GM12878 (cell line): ENCODE measurements at regions not wholly inside any gene's neighbourhood (a gene's known extent, or its start where the extent isn't known, plus 50 kb on each side); places are given as distances from the start of the nearest gene placed in this dataset.

Experiments used
- ATAC-seq: fragments of 200-7000 bp; cut with Tn5 transposase; 3 replicates; pipeline ENCODE4 v1.9.1; 2020; ENCODE audit warnings: mild to moderate bottlenecking, moderate library complexity
- BruUV-seq: library from RNA; stranded (reverse); fragments of 400-500 nt; replicated peaks from 2 replicates; lab custom pipeline; 2021; lab: Mats Ljungman, UMichigan
- CTCF ChIA-PET: fragments of 300-600 bp; sonication (Branson Sonifier 250); formaldehyde crosslinking; extraction: SDS; loops from one replicate; lab custom pipeline; 2021; ENCODE audit warnings: inconsistent platforms; lab: Yijun Ruan, JAX
- POLR2A ChIA-PET: fragments of 350-600 bp; formaldehyde crosslinking; extraction: SDS; loops from one replicate; lab custom pipeline; 2021; ENCODE audit warnings: inconsistent platforms; lab: Charles Lee
- RAD21 ChIA-PET: fragments of 300-600 bp; sonication (Branson Sonifier 250); formaldehyde crosslinking; loops from one replicate; lab custom pipeline; 2023; ENCODE audit warnings: antibody characterized with exemption; ENCODE audit not compliant: unreplicated experiment; lab: Charles Lee
- SMC1A ChIA-PET: fragments of 300-600 bp; sonication (Branson Sonifier 250); formaldehyde crosslinking; loops from one replicate; lab custom pipeline; 2023; ENCODE audit not compliant: unreplicated experiment, uncharacterized antibody; lab: Charles Lee
- DNase-seq: peaks from one replicate; pipeline ENCODE4 v3.0.0-alpha.2; 2011; ENCODE audit warnings: low read depth, low spot score
- FAIRE-seq: peaks from 3 replicates; lab custom pipeline; 2011; peaks lifted over from hg19 to GRCh38; lab: Jason Lieb, UNC
- H2AFZ ChIP-seq: 2 replicates; pipeline ENCODE4 v1.6.0; 2011; ENCODE audit warnings: low read depth, low read length, control low read depth; ENCODE audit not compliant: control insufficient read depth
- H3K27ac ChIP-seq: 2 replicates; pipeline ENCODE4 v1.5.1; 2011; ENCODE audit warnings: control low read depth; ENCODE audit not compliant: control insufficient read depth, insufficient read depth
- H3K27me3 ChIP-seq, 2 experiments: replicated peaks in 1 of 2; 2 replicates each; pipeline versions ENCODE4 v1.6.0 to v1.6.1; 2011; ENCODE audit warnings: low read length in 1 of 2; ENCODE audit not compliant: control insufficient read depth in 2 of 2, insufficient read depth in 2 of 2
- H3K36me3 ChIP-seq, 2 experiments: 2 replicates each; pipeline ENCODE4 v1.5.1; 2011; ENCODE audit warnings: low read length in 1 of 2; ENCODE audit not compliant: control insufficient read depth in 2 of 2, insufficient read depth in 2 of 2
- H3K4me1 ChIP-seq: 2 replicates; pipeline ENCODE4 v1.6.1; 2011; ENCODE audit warnings: mild to moderate bottlenecking, low read length, moderate library complexity, mixed read lengths; ENCODE audit not compliant: control insufficient read depth, insufficient read depth
- H3K4me2 ChIP-seq: 2 replicates; pipeline ENCODE4 v1.6.0; 2011; ENCODE audit warnings: control low read depth; ENCODE audit not compliant: control insufficient read depth, insufficient read depth
- H3K4me3 ChIP-seq: fragments of 200-600 bp; sonication (generic); 2 replicates; pipeline ENCODE4 v1.5.1; 2016
- H3K79me2 ChIP-seq: 2 replicates; pipeline ENCODE4 v1.6.0; 2011; ENCODE audit warnings: low read length; ENCODE audit not compliant: control insufficient read depth, insufficient read depth
- H3K9ac ChIP-seq: 2 replicates; pipeline ENCODE4 v1.8.0; 2011; ENCODE audit warnings: low read length, control low read depth, mixed read lengths; ENCODE audit not compliant: control insufficient read depth, insufficient read depth
- H3K9me3 ChIP-seq: replicated peaks from 3 replicates; pipeline ENCODE4 v1.5.1; 2011; ENCODE audit warnings: mild to moderate bottlenecking, low read length; ENCODE audit not compliant: control insufficient read depth, insufficient read depth
- H4K20me1 ChIP-seq: 2 replicates; pipeline ENCODE4 v1.6.0; 2011; ENCODE audit not compliant: control insufficient read depth, insufficient read depth
- ASH2L ChIP-seq: fragments of 300-600, 200-600 bp; sonication (generic); IDR thresholded peaks from 2 replicates; pipeline ENCODE4 v1.6.1; 2017; ENCODE audit warnings: low read depth, mild to moderate bottlenecking, borderline replicate concordance
- EGR1 ChIP-seq, 2 experiments: IDR thresholded peaks; 1 replicate in 1 of 2; 2 replicates in 1 of 2; pipeline ENCODE4 v1.6.1; 2011 to 2012; ENCODE audit warnings: low read depth in 2 of 2, low read length in 2 of 2, borderline replicate concordance in 1 of 2, mild to moderate bottlenecking in 1 of 2, moderate library complexity in 1 of 2
- HDGF ChIP-seq: fragments of 450-650 bp; IDR thresholded peaks from 2 replicates; pipeline ENCODE4 v1.6.1; 2016; ENCODE audit warnings: antibody characterized with exemption
- IKZF2 ChIP-seq, 2 experiments: fragments of 450-650 bp; IDR thresholded peaks; 2 replicates each; pipeline ENCODE4 v1.6.1; 2017; ENCODE audit warnings: mild to moderate bottlenecking in 2 of 2, moderate library complexity in 2 of 2
- NFIC ChIP-seq: IDR thresholded peaks from 2 replicates; pipeline ENCODE4 v1.6.1; 2012; ENCODE audit warnings: low read depth, mild to moderate bottlenecking, inconsistent platforms, low read length, moderate library complexity
- NFYA ChIP-seq: IDR thresholded peaks from 2 replicates; pipeline ENCODE4 v1.6.1; 2011; ENCODE audit warnings: low read depth, mild to moderate bottlenecking, low read length, improper control_type of control experiment, borderline replicate concordance
- NR2F1 ChIP-seq: fragments of 450-650 bp; conservative IDR thresholded peaks from 2 replicates; pipeline ENCODE4 v1.6.1; 2017; ENCODE audit warnings: mild to moderate bottlenecking
- PAX8 ChIP-seq: fragments of 450-650 bp; IDR thresholded peaks from 2 replicates; pipeline ENCODE4 v1.6.1; 2017; ENCODE audit warnings: mild to moderate bottlenecking, moderate library complexity
- POLR2A ChIP-seq: IDR thresholded peaks from 2 replicates; pipeline ENCODE4 v1.6.1; 2011; ENCODE audit warnings: low read depth, mild to moderate bottlenecking, low read length
- RAD51 ChIP-seq: fragments of 450-650 bp; IDR thresholded peaks from 2 replicates; pipeline ENCODE4 v1.6.1; 2016; ENCODE audit warnings: moderate library complexity, mild to moderate bottlenecking, inconsistent platforms
- SUPT20H ChIP-seq: IDR thresholded peaks from 2 replicates; pipeline ENCODE4 v1.6.1; 2011; ENCODE audit warnings: low read depth, mild to moderate bottlenecking, low read length, moderate library complexity, borderline replicate concordance; ENCODE audit not compliant: control insufficient read depth
- TBL1XR1 ChIP-seq: IDR thresholded peaks from 2 replicates; pipeline ENCODE4 v1.6.1; 2012; ENCODE audit warnings: low read depth, low read length, improper control_type of control experiment
- WGBS: methylation state at CpG from one replicate; pipeline ENCODE4 v1.1.6; 2016; ENCODE audit warnings: low lambda C conversion rate; ENCODE audit not compliant: insufficient replicate concordance, insufficient coverage; ENCODE audit errors: missing lambda C conversion rate; 5-methylcytosine and 5-hydroxymethylcytosine counted together
- in situ Hi-C: fragments of 300-500 bp; cut with MboI; formaldehyde crosslinking; loops from 9 replicates; pipeline ENCODE4 v1.14.3; 2018; ENCODE audit warnings: mixed read lengths
- intact Hi-C: fragments of 100-400 bp; cut with micrococcal nuclease; formaldehyde crosslinking; loops from one replicate; pipeline ENCODE4 v1.14.2; 2022; ENCODE audit not compliant: unreplicated experiment
- TF ChIP-seq, protein P1 (sequence below): IDR thresholded peaks from 2 replicates; pipeline ENCODE4 v1.6.1; 2011; ENCODE audit warnings: borderline replicate concordance, low read depth, mild to moderate bottlenecking, moderate library complexity, low read length; ENCODE audit not compliant: insufficient read depth, poor library complexity, severe bottlenecking
- TF ChIP-seq, protein P2 (sequence below): IDR thresholded peaks from 2 replicates; pipeline ENCODE4 v1.6.1; 2011; ENCODE audit warnings: borderline replicate concordance, low read depth, mild to moderate bottlenecking, moderate library complexity, mixed read lengths, low read length; ENCODE audit not compliant: insufficient read depth; ENCODE audit errors: extremely low read length
- TF ChIP-seq, protein P3 (sequence below): fragments of 450-650 bp; IDR thresholded peaks from 2 replicates; pipeline ENCODE4 v1.6.1; 2017; ENCODE audit warnings: low read depth, mild to moderate bottlenecking, moderate library complexity
- TF ChIP-seq, protein P4 (sequence below): fragments of 150-350 bp; IDR thresholded peaks from 2 replicates; pipeline ENCODE4 v1.6.1; 2014; ENCODE audit warnings: mild to moderate bottlenecking, low read depth, low read length

DNA sequence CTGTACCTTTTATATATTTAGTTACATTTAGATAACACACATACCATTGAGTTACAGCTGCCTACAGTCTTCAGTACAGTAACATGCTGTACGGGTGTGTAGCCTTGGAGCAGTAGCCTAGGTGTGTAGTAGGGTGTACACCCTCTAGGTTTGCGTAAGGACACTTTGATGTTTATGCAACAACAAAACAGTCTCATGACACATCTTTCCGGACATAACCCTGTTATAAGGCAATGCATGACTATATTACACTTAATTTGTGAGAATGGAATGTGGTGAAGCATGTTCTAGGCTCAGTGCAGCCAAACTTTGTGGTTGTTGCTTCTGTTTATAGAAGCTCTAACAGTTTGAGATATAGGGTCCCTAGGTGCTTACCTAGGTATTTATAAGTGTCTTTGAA is 65.4 kb downstream of the SPRY1 start (continued):
- TF ChIP-seq, protein P1, sequence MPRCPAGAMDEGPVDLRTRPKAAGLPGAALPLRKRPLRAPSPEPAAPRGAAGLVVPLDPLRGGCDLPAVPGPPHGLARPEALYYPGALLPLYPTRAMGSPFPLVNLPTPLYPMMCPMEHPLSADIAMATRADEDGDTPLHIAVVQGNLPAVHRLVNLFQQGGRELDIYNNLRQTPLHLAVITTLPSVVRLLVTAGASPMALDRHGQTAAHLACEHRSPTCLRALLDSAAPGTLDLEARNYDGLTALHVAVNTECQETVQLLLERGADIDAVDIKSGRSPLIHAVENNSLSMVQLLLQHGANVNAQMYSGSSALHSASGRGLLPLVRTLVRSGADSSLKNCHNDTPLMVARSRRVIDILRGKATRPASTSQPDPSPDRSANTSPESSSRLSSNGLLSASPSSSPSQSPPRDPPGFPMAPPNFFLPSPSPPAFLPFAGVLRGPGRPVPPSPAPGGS, result no peak
- no peak for TF ChIP-seq HDGF
- TF ChIP-seq SUPT20H, result no peak
- TF ChIP-seq, protein P2, sequence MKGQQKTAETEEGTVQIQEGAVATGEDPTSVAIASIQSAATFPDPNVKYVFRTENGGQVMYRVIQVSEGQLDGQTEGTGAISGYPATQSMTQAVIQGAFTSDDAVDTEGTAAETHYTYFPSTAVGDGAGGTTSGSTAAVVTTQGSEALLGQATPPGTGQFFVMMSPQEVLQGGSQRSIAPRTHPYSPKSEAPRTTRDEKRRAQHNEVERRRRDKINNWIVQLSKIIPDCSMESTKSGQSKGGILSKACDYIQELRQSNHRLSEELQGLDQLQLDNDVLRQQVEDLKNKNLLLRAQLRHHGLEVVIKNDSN, result no peak

DNA sequence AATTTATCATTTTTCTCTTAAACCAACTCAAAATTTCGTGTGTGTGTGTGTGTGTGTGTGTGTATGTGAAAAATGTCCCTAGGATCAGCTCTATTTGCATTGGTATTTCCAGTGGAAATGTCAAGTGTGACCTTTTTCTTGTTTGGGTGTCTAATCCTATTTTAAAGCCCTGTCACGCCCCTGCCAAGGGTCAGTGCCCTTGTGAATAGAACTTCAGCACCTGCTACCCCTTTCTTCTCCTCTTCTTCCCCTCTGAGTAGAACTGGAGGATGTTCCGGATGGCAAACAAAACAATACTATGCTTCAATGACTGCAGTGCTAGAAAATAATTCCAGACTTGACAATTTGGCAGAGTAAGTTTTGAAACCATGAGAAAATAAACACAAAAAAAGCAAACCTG is 67.3 kb downstream of the SPRY1 start:
- no peaks in the 10 kb centered on the region for H4K20me1 ChIP-seq
- POLR2A ChIA-PET, result no interaction called here
- H3K36me3 ChIP-seq, result no peaks in the 10 kb centered on the region
- no peaks in the 10 kb centered on the region for H3K9me3 ChIP-seq
- no peaks in the 10 kb centered on the region for H3K4me1 ChIP-seq
- H3K9ac ChIP-seq, result no peak overlapping the region
- FAIRE-seq (no peak), DNase-seq (no peak), ATAC-seq (no peak)
- no peak for TF ChIP-seq IKZF2 (IDR thresholded peaks at IDR 0.05)
- no peak for TF ChIP-seq PAX8
- no peak for TF ChIP-seq TBL1XR1
- TF ChIP-seq POLR2A, result no peak
- TF ChIP-seq NFIC, result no peak
- TF ChIP-seq, protein P3, sequence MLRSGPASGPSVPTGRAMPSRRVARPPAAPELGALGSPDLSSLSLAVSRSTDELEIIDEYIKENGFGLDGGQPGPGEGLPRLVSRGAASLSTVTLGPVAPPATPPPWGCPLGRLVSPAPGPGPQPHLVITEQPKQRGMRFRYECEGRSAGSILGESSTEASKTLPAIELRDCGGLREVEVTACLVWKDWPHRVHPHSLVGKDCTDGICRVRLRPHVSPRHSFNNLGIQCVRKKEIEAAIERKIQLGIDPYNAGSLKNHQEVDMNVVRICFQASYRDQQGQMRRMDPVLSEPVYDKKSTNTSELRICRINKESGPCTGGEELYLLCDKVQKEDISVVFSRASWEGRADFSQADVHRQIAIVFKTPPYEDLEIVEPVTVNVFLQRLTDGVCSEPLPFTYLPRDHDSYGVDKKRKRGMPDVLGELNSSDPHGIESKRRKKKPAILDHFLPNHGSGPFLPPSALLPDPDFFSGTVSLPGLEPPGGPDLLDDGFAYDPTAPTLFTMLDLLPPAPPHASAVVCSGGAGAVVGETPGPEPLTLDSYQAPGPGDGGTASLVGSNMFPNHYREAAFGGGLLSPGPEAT, result no peak
- TF ChIP-seq ASH2L, result no peak
- TF ChIP-seq, protein P1, result no peak
- no peak for TF ChIP-seq NFYA
- no peak for TF ChIP-seq EGR1 (IDR thresholded peaks at IDR 0.05; ENCODE audit: borderline replicate concordance in 1 of 2, low read depth in 2 of 2, low read length in 2 of 2)
- no peak for TF ChIP-seq RAD51
- TF ChIP-seq, protein P4, sequence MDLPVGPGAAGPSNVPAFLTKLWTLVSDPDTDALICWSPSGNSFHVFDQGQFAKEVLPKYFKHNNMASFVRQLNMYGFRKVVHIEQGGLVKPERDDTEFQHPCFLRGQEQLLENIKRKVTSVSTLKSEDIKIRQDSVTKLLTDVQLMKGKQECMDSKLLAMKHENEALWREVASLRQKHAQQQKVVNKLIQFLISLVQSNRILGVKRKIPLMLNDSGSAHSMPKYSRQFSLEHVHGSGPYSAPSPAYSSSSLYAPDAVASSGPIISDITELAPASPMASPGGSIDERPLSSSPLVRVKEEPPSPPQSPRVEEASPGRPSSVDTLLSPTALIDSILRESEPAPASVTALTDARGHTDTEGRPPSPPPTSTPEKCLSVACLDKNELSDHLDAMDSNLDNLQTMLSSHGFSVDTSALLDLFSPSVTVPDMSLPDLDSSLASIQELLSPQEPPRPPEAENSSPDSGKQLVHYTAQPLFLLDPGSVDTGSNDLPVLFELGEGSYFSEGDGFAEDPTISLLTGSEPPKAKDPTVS, result no peak
- no peak for TF ChIP-seq NR2F1
- peaks cover 0 to 2% of the 10 kb centered on the region in 2 experiments; a peak in 2 of 4 replicates for H3K27me3 ChIP-seq
- CTCF ChIA-PET, result interaction anchor here (1.0 kb wide), 1 partner anchor 100 kb away, joined by 3 read pairs; no protein-coding TSS in a partner anchor
- in situ Hi-C loops (no loop called here), intact Hi-C loops (no loop called here)
- SMC1A ChIA-PET, result interaction anchor here (1.2 to 1.9 kb wide), 4 partner anchors 9 to 65 kb away, joined by 3 to 6 read pairs (median 4); no protein-coding TSS in a partner anchor
- no peaks in the 10 kb centered on the region for H3K79me2 ChIP-seq
- no peak overlapping the region for H3K4me2 ChIP-seq
- no TSS peak for BruUV-seq
- H3K4me3 ChIP-seq, result no peak overlapping the region
- H3K27ac ChIP-seq, result no peak overlapping the region
- WGBS, result 0% methylated on average over 3 of the region's 3 CpGs
- no peak overlapping the region for H2AFZ ChIP-seq
- RAD21 ChIA-PET, result no interaction called here
